HS-27A (cell line): ENCODE measurements at regions not wholly inside any gene's neighbourhood (a gene's known extent, or its start where the extent isn't known, plus 50 kb on each side); places are given as distances from the start of the nearest gene placed in this dataset.

Experiments
- DNase-seq: peaks from one replicate; pipeline ENCODE4 v3.0.0-alpha.2; 2012; ENCODE audit warnings: low read depth, missing footprints

DNA sequence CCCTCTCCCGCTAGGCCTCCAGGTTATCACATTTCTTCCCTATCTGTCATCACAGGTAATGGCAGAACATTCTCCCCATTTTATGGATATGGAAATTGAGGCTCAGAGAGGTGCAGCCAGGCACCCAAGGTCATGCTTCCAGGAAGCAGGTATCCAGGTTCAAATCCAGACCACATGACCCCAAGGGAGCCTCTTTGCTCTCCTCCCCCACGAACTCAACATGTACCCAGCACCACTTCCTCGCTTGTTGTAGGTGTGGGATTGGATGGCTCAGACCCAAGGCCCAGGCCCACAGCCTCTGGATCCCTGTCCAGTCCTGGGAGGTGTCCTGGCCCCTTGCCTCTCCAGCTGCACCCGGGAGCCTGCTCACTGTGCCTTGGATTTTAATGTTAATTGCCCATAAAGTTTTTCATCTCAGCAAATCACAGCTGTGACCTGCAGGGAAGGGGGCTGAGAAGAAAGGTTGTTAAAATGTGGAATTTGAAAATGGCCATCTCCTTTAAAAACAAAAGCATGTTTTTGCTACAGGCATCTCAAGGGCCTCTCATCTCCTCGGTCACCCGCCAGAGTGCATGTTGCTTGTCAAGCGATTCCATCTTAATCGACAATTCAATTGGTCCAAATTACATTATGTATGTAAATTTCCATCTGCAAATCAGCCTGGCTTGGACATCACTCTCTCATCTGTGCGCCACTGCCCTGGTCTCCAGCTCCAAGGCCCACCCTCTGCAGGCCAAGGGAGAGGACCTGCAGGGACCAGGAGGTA lies 205.4 kb upstream of the ZMIZ1 start:
- no peak for DNase-seq

DNA sequence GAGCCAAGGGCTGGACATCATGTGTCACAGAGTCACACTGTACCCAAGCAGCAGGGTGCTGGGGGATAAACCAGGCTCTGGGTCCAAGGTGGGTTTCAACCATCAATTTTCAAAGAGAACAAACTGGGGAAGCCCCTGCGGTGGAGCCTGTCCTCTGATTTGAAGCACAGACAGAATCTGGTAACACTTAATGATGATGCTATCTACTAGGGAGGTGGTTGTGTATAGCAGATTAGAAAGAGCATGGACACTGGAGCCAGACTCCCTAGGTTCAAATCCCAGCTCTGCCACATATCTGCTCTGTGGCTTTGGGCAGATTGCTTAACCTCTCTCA lies 204.9 kb upstream of the ZMIZ1 start:
- no peak for DNase-seq

DNA sequence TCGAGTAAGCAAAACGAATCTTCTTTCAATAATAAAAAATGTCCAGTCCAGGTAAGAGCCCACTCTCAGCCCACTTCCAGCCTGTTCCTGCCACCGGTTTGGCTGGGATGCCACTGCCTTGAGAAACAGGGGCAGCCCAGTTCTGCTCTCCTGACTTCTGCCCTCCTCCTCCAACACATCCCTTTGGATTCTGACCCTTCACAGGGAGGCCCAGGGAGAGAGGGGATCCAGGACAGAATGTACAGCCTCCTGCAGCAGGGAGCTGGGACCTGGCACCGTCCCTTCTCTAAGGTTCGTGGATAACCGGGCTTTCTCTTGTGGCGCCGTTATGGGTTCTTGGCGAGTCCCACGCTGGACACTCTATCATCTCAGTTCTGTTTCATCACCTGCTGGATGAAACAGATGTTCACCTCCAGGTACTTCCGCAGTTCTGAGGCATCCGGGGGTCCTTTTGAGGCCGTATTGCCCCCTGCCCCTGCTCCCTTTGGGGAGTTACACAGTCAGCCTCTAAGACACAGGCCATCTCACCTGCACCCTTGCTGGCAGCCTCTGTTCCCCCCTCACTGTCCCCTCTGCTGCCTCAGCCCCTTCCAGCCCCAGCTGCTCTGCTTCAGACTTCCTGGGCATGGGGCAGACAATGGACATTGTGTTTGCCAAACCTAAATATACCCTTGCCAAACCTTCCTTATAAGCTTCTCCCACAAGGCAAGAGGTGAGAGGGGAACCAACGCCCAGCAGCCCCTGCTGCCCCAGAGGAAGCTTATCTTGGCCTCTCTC lies 203.8 kb upstream of the ZMIZ1 start:
- no peak for DNase-seq

DNA sequence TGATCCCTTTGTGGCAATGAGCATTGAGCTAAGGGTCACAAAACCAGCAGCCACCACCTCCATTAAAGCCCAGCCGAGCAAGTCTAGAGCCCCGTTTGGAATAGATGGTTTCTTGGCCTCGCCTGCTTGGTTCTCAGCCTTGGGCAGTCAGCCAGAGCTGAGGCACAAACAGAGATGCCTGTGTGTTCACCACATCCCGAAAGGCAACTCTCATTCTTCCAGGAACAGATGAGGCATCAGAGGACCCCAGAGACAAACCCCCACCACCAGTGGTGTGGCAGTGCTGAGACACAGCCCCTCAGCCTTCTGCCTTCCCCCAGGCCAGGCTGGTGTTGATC lies 203.3 kb upstream of the ZMIZ1 start:
- no peak for DNase-seq

DNA sequence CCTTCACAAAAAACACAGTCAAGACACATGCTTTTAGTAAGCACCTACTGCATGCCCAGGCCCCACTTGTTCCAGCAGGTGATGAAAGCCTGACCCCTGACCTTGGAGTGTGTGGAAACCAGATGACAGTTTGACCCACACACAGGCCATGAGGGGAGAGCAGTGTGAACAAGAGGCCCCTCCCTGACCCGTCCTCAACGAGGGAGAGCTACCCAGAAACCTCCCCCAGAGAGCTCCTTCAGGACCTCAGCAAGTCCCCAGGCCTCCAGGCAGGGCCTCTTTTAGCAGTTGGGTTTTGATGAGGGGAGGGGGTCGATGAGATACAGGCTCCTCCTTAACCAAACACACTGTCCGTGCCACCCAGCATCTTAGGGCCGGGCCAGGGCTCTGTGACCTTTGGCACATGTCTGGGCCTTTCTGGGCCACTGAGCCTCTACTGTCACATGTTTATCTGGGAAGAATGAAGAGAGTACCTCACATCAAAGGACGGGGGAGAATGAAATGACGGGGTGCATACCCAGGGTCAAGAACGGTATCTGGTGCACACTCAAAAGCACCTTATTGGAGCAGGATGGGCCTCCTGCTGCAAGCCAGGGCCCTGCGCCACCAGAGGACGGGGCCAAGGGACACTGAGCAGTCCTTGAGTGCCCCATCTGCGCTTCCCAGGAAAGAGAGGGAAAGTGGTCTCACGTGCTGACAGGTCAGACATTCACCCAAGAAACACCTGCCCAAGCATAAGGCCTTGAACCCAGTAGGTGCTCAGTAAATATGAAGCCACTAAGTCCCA lies 202.6 kb upstream of the ZMIZ1 start:
- DNase-seq = no peak

DNA sequence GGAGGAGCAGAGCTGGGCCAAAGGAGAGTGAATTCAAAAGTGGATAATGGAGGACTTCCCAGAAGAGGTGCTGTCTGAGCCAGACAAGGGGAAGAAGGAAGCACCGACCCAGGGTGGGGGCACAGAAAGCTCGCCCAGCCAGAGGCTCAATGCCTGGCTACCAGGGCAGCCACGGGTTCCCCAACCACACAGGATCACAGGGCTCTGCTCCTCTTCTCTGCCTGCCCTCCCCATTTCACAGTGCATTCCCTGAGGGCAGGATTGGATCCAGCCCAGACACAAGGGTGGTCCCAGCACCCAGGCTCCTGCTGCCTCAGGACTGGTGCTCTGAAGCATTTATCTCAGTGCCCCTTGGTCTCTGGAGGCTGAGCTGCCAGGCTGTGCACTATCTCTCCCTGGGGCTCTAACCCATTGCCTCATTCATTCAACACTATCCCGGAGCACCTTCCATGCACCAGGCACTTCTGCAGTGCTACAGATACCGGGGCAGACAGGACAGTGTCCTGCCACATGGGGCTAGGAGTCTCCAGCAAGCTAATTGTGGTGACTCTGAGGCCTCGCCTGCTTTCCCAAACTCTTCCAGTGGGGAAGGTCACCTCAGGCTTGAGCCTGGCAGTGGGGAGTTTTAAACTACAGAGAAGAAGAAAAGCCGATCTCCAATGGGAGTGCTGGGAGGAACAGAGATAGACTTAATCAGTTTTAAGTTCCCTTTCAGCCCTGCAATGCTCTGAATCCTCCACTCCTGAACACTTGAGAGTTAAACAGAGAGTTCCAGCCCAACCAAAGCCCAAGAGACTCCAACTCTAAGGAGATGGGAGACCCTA lies 201.8 kb upstream of the ZMIZ1 start:
- DNase-seq = no peak

DNA sequence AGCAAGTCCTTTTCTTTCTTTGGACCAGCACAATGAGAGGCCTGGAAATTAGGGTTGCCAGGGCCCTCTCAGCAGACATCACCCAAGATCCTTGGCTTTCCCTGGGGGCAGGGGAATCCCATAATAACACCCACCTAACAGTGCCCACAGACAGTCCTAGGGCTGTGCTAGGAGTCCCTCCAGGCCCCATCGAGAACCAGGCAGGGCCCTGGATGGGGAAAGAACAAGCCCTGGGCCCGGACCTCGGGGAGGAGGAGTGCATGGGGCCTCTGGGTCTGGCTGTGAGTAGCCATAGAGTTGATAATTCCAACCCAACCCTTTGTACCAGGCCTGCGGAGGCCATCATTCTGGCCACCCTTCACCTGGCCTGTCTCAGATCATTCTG lies 201.2 kb upstream of the ZMIZ1 start:
- DNase-seq = no peak

DNA sequence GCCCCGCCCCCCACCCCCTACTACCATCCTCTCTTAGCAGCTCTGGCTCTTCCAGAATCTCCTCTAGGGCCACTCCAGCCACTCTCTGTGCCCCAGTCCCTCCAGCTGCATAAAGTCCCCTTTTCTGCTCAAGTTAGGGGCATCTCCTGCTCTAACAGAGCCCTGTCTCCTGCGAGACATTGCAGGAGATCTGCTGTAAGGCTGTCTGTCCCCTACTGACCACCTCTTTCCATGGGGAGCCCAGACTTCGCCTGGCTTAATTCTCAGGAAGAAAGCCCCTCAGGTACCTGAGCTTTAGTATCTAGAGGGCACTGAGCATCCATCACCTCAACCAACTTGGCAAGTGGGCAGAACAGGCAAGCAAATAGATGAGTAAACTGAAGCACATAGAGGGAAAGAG lies 200.7 kb upstream of the ZMIZ1 start:
- no peak for DNase-seq

DNA sequence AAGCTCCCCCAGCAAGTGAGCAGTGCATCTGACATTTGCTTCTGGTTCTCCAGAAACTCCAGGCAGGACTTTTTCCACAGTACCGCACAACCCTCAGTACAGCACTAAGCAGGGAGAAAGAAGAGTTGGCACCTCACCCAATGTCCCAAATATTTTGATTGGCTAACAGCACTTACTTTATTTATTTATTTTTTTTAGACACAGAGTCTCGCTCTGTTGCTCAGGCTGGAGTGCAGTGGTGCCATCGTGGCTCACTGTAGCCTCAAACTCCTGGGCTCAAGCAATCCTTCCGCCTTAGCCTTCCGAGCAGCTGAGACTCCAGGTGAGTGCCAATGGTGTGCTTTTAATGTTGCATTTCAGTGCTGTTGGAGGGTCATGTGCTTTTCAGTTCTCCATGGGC lies 200.3 kb upstream of the ZMIZ1 start:
- DNase-seq = no peak

DNA sequence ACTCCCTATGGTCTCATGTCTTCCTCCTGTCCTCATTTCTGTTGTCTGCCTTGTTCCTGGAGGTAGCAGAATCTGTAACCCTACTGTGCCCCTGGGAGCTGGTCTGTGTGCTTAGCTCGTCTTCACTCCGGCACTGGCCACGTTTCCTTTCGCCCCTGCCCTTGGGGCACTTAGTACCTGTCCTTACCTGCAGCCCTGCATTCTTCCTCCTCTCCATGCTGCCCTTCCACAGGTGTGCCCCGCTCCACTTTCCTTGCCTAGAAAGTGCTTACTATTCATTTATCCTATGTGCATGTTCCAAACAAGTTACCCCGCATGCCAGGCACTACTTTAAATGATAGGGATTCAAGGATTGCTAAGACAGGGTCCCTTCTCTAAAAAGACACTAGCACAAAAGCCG lies 199.9 kb upstream of the ZMIZ1 start:
- no peak for DNase-seq

DNA sequence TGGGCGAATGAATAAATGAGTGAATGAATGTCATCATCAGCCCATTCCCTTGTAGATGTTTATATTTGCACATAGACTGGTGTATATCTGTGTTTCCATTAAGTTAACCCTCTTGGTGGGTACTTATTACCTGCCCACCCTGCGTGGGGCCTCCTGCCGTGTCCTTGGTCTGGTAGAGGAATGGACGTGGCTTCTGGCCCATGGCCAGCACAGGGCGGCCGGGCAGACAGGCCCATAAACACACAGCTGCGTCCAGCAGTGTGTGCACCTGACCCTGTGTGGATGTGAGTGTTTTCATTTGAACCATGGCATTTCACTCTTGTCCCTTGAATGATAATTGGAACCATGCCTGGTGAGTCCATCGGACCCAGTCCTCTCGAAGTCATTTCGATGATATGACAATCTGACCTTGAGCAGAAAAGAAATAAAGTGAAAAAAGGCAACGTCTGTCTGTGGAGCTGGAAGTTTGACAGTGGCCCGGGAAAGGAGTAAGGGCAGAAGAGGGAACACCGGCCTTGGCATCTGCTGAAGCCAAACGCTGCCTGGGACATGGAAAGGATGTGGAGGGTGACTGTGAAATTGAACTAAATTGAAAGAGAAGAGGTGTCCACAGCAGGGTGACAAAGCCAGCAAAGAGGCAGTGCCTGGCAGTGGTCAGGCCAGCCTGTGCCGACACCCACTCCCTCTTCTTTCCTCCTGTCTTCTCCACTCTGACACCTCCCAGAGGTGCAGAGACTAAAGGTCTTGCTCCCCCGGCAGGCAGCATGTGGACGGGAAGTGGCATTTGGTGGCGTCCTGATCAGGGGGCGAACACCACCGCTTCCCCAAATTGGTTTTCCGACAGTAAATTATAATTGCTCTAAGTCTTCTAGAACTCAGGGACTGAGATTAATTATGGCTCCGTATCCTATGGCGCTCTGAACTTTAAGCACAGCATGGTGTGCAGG lies 199.0 kb upstream of the ZMIZ1 start:
- no peak for DNase-seq

DNA sequence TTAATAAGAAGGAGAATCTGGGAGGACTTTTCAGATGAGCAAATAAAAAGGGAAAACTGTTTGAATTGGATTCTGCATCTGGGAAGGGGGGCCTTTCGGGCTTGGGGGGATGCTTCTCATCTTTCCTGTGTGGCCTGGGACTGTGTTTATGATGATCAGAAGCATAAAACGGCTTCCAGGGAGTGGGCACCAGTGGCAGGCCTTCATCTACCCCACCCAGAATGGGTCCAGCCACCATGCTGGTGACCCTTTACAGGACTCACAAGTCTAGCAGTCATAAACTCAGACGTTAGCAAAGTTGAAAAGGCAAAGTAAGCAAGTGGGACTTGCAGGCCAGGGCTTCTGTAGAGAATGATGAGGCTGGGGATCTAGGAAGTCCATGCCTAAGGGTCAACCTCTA lies 198.3 kb upstream of the ZMIZ1 start:
- DNase-seq = no peak

DNA sequence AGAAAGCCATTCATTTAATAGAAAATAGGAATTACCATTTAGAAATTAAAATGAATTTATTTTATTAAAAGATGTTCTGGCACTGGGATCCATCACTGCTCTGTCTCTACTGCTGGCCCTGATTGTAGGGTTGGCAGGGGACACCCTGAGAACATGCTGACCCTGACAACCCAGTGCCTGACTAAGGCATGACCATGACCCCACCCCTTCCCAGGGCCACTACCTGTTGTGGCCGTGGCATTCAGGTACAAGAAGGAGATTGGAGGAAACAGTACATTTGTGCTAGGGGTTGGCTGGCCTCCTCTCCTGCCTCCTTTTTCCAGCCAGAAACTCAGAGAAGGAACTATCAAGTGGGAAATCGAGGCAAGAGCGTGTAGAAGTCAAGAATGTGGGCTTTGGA lies 197.0 kb upstream of the ZMIZ1 start:
- no peak for DNase-seq

DNA sequence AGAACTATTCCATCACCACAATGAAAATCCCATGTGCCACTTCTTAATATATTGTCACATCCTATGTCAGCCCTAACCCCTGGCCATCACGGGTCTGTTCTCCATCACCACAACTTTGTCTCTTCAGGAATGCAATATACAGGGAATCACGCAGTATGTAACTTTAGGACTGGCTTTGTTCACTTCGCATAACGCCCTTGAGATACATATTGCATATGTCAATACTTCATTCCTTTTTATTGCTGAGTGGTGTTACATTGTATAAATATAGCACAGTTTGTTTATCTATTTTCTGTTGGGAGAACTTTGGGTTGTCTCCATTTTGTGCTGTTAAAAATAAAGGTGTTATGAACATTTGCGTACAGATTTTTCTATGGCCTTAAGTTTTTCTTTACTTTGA lies 195.4 kb upstream of the ZMIZ1 start:
- DNase-seq = no peak

DNA sequence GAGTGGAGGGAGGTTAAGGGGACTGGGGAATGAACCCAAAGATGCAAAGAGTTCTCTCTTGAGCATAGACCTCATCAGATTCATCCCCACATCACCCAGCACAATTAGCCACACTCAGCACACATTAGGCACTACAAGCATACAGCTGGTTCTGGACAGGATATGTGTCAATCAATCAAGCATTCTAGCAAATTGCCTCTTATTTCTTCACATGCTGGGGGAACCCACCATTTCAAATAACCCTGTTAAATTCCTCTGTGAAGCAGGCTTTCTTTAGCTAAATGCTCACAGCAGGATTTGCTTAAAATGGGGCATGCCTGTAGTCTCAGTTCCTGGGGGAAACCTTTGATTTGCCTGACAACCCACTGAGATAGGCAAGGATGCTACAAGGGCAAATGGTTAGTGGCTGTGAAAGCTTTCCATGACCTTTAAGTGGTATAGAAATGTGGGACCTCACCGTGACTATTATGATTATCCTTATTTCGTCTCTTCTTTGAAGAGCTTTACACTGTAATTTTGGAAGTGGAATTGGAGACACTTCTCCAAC lies 193.4 kb upstream of the ZMIZ1 start:
- no peak for DNase-seq

DNA sequence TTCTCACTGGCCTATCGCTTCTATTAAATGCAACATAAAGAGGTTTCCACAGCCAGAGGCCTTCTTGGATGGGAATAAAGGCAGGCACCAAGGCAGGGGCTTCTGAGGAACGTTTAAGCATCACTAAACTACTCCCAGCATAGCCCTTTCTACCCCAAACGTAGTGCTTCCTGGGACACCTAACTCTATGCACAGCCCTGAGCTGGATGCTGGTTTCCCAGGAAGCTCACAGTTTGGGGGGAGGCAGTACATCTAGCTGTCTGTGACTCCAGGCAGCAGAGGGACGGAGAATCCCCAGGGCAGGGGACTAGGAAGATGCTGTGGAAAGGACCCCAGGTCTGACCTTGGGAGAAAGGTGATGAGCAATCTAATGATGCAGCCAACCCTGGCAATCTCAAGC lies 192.8 kb upstream of the ZMIZ1 start:
- DNase-seq = no peak

DNA sequence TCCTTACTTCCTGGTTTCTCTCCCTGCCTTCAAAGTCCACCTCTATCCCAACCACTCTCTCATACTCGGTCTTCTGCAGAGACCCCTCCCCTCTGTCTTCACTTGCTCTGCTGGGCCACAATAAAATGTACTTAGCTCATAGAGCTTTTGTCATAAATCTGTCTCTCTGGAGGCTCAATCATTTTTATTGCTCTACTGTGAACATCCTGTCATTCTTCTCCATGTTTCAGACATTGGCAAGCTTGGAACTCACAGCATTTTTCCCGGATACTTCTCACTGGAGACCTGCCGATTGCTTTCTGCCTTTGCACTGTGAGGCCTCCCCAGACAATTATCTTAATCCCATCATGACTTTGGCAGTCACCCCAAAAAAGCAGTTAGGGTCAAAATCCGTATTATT lies 192.3 kb upstream of the ZMIZ1 start:
- no peak for DNase-seq

DNA sequence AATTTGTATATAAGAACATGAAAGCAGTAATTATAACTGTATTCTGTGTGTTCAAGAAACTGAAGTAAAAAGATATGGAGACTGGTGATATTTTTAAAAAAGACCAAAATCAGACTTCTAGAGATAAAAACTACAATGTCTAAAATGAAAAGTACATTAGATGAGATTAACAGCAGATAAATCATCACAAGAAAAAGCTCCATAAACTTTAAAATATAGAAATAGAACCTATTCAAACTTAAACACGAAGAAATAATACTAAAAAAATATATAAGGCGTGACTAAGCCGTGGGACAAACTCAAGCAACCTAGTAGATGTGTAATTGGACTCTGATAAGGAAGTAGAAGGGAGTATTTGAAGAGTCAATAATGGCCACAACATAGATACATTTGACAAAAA lies 189.1 kb upstream of the ZMIZ1 start:
- no peak for DNase-seq

DNA sequence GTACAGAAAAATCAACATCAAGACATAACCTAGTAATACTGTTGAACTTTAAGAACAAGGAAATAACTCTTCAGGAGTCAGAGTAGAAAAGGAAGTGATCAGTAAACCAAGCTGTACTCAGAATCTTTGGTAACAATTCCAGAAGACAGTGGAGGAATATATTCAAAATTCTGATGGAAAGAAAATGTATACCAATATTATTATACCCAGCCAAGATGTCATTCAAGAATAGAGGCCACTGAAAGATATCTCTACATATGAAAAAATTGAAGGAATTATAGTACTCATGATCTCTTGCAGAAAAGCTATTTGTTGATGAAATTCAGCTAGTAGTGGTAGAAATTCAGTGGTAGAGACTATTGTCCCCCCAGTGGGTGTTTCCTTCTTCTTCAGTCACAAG lies 182.6 kb upstream of the ZMIZ1 start:
- no peak for DNase-seq

DNA sequence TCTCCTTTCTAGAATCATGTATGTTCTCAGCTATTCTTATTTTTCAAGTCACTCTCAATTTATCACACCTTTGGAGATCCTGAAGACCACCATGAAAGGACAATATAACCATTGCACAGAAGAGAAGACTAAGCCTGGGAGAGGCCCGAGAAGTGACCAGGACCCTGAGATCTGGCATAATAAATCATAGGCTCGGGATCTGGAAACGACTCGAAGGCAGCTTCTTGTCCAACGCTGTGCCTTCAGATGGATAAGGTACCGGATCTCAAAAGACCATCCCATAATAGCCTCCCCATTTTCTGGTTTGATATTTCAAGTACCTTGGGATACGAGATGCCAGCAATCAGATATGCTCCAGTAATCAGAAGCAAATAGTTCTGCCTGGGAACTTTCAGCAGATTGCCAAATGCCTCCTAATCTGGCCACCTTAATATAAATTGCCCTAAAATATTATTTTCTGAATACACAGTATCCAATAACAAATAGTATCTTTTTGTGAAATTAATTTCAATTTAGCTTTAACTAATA lies 179.2 kb upstream of the ZMIZ1 start:
- no peak for DNase-seq

DNA sequence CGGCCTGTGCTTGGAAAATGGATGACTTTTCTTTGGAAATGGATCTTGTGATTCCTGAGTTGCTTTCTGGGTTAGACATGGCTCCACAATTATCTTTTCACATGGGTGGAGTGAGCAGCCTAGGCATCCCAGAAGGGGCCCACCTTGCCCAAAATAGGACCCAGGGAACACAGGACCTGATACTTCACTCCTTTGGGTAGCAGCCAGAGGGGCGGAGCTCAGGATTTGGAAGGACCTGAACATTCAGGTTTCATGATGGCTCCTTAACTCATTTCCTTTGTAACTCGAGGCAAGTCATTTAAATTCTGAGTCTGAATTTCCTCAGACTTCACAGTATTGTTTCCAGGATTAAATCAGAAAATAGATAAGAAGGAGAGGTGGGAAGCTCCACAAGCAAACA lies 178.3 kb upstream of the ZMIZ1 start:
- DNase-seq = no peak
